ENCODE measurements at regions not wholly inside any gene's neighbourhood (a gene's known extent, or its start where the extent isn't known, plus 50 kb on each side); places are given as distances from the start of the nearest gene placed in this dataset.

DNA sequence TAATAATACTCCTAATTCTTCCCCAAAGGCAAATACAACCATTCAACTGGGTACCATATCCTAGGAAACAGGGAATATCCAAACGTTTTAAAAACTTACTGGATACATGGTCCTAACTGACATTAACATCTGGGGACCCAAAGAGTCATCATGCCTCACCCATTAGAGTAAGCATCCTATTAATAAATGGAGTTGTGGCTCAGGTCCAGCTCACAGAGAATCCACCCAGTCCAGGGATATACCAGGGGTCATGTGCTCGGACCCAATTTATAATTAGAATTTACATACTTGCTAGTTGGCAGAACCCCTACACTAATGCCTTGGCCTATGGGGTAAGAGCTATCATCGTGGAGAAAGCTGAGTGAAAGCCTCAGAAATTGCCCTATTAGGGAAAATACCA is 670.0 kb downstream of the XPNPEP1 start:
- no peaks in the 10 kb centered on the region for H4K20me1 ChIP-seq (ENCODE audit: low read depth, low read length)
- H3F3A ChIP-seq (ENCODE audit: insufficient read depth), result no peaks in the 10 kb centered on the region
- no peak for TF ChIP-seq EZH2phosphoT487 (conservative IDR thresholded peaks at IDR 0.05; ENCODE audit: low read length)
- TF ChIP-seq, protein P1, sequence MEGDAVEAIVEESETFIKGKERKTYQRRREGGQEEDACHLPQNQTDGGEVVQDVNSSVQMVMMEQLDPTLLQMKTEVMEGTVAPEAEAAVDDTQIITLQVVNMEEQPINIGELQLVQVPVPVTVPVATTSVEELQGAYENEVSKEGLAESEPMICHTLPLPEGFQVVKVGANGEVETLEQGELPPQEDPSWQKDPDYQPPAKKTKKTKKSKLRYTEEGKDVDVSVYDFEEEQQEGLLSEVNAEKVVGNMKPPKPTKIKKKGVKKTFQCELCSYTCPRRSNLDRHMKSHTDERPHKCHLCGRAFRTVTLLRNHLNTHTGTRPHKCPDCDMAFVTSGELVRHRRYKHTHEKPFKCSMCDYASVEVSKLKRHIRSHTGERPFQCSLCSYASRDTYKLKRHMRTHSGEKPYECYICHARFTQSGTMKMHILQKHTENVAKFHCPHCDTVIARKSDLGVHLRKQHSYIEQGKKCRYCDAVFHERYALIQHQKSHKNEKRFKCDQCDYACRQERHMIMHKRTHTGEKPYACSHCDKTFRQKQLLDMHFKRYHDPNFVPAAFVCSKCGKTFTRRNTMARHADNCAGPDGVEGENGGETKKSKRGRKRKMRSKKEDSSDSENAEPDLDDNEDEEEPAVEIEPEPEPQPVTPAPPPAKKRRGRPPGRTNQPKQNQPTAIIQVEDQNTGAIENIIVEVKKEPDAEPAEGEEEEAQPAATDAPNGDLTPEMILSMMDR (IDR thresholded peaks at IDR 0.05; ENCODE audit: insufficient read depth, low read length, poor library complexity, severe bottlenecking), result no peak
- no peak overlapping the region for H3K27ac ChIP-seq (ENCODE audit: low read depth, low read length)
- no peak overlapping the region for H2AFZ ChIP-seq (ENCODE audit: low read depth, low read length, severe bottlenecking)
- no peaks in the 10 kb centered on the region for H3K9me3 ChIP-seq (ENCODE audit: insufficient read depth, low read length)
- no peak overlapping the region for H3K4me2 ChIP-seq (ENCODE audit: low read depth, low read length, poor library complexity, severe bottlenecking)
- no peaks in the 10 kb centered on the region for H3K9me2 ChIP-seq (replicated peaks; ENCODE audit: insufficient read depth, low read length)
- H3K36me3 ChIP-seq (ENCODE audit: low read length), result no peaks in the 10 kb centered on the region
- H3K27me3 ChIP-seq (ENCODE audit: low read length), result no peaks in the 10 kb centered on the region
- H3K79me2 ChIP-seq (ENCODE audit: insufficient read depth, low read length), result no peaks in the 10 kb centered on the region
- no peak overlapping the region for H3K4me3 ChIP-seq (ENCODE audit: insufficient read depth, low read length, poor library complexity, severe bottlenecking)
- H3K9ac ChIP-seq (ENCODE audit: low read length), result no peak overlapping the region

DNA sequence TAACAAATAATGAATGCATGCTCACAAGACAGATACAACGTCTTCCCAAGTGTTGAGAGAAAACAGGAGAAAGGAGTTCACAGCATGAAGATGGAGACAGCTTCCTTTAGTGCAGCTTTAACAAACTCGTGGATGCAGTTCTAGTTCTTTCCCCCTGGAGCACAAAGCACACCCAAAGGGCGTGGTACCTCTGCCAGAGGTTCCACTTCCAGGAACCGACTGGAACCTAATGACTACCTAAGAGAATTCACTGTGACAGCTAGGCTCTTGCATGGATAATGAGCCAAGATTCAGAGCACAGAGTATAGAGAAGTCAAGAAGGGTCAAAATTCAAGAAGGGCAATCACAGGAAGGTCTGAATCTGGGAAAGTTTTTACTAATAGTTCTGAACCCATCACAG is 673.2 kb downstream of the XPNPEP1 start:
- Histone ChIP-seq H3K27ac (ENCODE audit: low read depth, low read length) (no peak overlapping the region), H3K9me3 (ENCODE audit: insufficient read depth, low read length) (no peaks in the 10 kb centered on the region), H2AFZ (ENCODE audit: low read depth, low read length, severe bottlenecking) (no peak overlapping the region), H3K9ac (ENCODE audit: low read length) (no peak overlapping the region), H3K9me2 (replicated peaks; ENCODE audit: insufficient read depth, low read length) (no peaks in the 10 kb centered on the region), H4K20me1 (ENCODE audit: low read depth, low read length) (no peaks in the 10 kb centered on the region), H3K36me3 (ENCODE audit: low read length) (no peaks in the 10 kb centered on the region), H3K4me2 (ENCODE audit: low read depth, low read length, poor library complexity, severe bottlenecking) (no peak overlapping the region), H3F3A (ENCODE audit: insufficient read depth) (no peaks in the 10 kb centered on the region), H3K4me3 (ENCODE audit: insufficient read depth, low read length, poor library complexity, severe bottlenecking) (no peak overlapping the region), H3K79me2 (ENCODE audit: insufficient read depth, low read length) (no peaks in the 10 kb centered on the region), H3K27me3 (ENCODE audit: low read length) (no peaks in the 10 kb centered on the region)
- TF ChIP-seq, protein P1 (IDR thresholded peaks at IDR 0.05; ENCODE audit: insufficient read depth, low read length, poor library complexity, severe bottlenecking), result no peak
- TF ChIP-seq EZH2phosphoT487 (conservative IDR thresholded peaks at IDR 0.05; ENCODE audit: low read length), result no peak

DNA sequence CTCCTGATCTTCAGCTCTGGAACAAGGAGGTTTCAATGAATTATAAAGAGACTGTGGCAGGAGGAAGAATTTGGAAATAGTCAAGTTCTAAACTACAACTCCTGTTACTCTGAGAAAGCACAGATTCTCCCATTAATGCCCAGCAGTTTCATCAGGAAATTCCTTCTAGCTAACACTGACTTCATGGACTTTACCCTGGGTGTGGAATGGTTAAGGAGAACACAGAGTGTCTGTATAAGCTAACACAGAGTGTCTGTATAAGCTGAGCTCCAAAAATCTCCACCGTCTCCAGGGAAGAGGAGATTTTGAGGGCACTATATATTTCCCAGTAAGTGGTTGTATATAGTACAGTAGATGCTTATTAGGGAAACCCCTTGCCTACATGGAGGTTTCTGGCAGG is 675.5 kb downstream of the XPNPEP1 start:
- H3K79me2 ChIP-seq (ENCODE audit: insufficient read depth, low read length), result no peaks in the 10 kb centered on the region
- H3K4me2 ChIP-seq (ENCODE audit: low read depth, low read length, poor library complexity, severe bottlenecking), result no peak overlapping the region
- no peaks in the 10 kb centered on the region for H3K9me2 ChIP-seq (replicated peaks; ENCODE audit: insufficient read depth, low read length)
- no peaks in the 10 kb centered on the region for H4K20me1 ChIP-seq (ENCODE audit: low read depth, low read length)
- H2AFZ ChIP-seq (ENCODE audit: low read depth, low read length, severe bottlenecking), result no peak overlapping the region
- no peaks in the 10 kb centered on the region for H3F3A ChIP-seq (ENCODE audit: insufficient read depth)
- no peaks in the 10 kb centered on the region for H3K36me3 ChIP-seq (ENCODE audit: low read length)
- H3K9ac ChIP-seq (ENCODE audit: low read length), result no peak overlapping the region
- no peaks in the 10 kb centered on the region for H3K9me3 ChIP-seq (ENCODE audit: insufficient read depth, low read length)
- H3K27ac ChIP-seq (ENCODE audit: low read depth, low read length), result no peak overlapping the region
- TF ChIP-seq, protein P1 (IDR thresholded peaks at IDR 0.05; ENCODE audit: insufficient read depth, low read length, poor library complexity, severe bottlenecking), result no peak
- no peak for TF ChIP-seq EZH2phosphoT487 (conservative IDR thresholded peaks at IDR 0.05; ENCODE audit: low read length)
- no peaks in the 10 kb centered on the region for H3K27me3 ChIP-seq (ENCODE audit: low read length)
- H3K4me3 ChIP-seq (ENCODE audit: insufficient read depth, low read length, poor library complexity, severe bottlenecking), result no peak overlapping the region
